NCI-H2029 treated with DMSO at 0.1 percent for 48 hours (cell line): ENCODE measurements at regions not wholly inside any gene's neighbourhood (a gene's known extent, or its start where the extent isn't known, plus 50 kb on each side); places are given as distances from the start of the nearest gene placed in this dataset.

Experiments used
- DNase-seq: peaks from one replicate; lab custom pipeline; 2025; lab: John Stamatoyannopoulos, UW

DNA sequence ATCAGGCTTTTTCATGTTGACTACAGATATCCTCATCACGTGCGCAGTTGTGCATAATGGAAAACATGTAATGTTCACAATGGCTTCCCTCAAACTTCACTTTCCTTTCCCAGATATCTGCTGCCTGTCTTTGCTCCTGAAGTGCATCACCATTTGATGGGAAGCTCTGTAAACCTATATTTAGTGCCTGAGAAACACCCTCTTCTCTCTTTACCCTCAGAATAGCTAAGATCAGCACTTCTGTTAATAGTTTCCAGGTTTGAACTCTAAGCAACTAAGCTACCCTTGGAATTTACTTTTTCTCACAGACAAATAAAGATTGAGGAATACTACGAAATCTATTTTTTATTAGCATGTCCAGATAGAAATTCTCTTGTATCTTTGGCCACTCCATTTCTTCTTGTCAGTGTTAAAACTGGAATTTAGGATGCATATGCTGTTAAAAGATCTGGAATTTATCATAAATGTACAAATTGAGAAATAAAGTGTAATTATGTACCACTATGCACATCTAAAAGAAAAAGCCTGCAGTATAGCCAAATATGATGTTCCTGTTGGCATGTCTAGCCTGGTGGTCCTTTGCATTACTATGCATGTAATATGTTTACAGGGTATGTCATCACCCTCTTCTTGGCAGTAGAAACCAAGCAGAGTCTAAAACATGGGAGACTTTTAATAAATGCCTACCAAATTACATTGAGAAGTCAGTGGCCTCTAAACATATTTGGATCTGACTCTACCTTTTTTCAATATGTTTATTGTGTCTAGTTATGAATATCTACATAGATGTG is 278.7 kb downstream of the FIGN start:
- DNase-seq: no peak

DNA sequence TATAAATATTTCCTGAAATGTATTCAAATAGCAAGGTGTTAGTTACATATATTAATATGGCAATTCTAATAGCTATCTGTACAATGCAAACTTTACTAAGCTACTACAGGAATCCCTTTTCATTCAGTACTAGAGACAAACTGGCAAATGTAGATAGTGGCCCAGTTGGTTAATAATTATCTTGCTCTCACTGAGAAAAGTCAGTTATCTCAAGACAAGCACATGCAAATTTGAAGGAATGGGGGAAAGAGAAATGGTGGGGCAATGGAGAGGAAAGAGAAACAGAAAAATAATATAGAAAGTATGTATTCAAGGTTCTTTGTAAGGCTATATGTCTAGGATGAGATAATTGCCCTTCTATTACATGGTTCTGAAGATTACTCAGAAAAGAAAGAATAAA is 280.0 kb downstream of the FIGN start:
- DNase-seq: no peak

DNA sequence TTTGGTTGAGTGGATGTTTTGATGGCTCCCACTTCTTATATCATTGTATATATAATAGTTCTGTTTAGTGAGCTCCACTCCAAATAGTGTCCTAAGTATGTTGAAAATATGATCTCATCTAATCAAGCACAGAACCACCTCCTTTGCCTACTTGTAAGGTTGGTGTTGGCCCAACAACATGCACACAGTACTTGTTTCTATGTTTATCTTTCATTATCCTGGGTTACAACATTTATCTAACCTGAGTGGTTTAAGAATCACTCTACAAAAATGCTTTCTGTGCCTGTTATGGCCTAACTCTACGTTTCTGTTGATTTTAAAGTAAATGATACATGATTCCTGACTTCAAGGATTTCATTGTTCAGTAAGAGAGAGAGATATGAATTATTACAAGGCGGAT is 281.9 kb downstream of the FIGN start:
- DNase-seq: no peak

DNA sequence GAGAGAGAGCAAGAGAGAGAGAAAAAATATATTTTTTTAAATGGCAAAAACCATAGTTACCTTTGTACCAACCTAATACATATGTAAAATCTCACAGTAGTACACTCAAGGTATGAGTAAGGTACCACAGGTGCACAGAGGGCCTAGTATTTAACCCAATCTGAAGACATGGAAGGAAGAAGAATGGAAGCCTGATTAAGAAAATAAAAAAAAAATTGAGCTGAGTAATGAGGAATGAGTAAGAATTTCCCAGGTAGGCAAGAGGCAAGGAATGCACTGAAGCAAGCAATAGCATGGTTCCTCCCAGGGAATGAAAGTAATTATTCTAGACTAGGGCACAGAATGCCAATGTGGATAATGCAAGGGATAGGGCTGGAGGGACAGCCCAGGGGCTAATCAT is 294.2 kb downstream of the FIGN start:
- no peak for DNase-seq

DNA sequence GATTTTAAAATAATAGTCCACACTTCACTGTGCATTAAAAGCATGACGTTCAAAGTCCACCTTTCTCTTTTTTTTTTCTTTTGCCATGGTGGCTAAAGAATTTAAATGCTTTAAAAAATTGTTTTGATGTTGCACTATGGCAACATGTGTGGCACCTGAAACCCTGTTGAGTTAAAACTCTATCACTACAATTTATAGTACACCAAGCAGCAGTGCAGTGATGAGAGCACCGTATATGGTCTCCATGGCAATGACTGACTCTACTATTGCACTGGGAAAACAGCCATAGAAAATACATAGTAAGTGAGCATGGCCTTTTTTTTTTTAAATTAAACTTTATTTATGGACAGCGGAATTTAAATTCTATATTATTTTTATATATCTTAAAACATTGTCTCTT is 298.8 kb downstream of the FIGN start:
- DNase-seq: no peak

DNA sequence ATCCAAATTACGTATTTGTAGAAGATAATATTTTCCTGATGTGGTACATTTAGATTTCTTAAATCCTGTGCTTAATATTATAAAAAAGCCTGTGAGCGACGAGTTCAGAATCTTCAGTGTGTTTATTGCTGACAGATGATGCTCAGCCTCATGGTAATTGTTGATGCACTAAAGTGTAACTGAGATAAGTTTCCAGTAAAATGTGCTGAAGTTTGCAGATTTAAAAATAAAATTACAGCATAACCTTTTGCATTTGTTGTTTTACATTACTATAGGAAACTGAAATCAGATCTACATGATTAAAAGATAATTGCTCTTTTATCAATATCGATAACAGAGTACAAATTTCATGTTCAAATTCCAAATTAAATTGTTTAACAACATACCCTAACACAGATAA is 307.6 kb downstream of the FIGN start:
- DNase-seq: no peak

DNA sequence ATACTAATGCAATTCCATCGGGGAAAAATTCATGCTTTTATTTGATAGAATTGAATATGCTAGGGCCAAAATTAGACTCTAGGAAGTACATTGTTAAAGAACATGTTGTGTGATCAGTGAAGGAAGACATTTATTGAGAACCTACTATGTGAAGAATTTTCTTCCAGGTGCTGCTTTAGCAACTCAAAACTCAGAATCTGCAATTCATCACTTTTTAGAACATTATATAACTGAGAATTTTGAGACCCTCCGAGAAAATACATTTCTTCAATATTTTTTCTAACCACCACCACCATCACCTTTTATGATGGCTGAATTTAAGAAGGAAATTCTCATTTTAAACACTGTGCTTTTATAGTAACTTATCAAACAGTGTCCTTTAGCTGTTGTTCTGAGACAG is 315.2 kb downstream of the FIGN start:
- DNase-seq: no peak

DNA sequence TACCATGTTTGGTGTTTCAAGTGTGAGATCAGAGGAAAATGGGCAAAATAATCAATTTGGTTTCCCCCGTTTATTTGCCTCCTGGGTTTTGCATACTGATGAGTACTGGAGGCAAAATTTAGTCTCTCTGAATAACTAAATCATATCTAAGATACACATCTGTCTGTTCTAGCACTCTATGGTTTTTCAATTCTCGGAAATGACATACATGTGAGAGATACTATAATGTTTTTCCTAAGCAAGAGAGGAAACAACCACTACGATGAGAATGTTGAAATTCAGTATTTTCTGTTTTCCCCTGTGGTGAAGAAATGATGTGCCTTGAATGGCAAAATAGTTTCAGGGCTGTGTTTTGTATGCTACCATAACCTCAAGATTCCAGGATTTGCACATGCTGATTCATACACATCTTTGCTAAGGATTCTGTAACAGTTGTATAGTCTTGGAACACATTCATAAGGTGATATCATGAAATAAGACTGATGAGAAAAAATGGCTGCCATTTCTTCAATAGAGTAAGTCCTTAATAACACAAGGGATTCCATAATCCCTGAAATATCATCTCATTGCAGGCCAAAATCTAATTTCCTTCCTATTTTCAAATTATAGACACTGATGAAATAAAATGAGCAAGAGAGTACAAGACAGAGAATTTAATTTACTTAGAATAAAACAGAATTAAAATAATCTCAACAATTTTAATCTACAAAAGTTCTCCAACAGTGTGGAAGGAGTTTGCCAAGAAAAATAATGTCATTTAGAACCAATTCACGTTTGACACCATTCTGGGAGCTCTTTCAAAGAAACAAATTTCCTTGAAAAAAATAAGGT is 316.6 kb downstream of the FIGN start:
- DNase-seq: no peak

DNA sequence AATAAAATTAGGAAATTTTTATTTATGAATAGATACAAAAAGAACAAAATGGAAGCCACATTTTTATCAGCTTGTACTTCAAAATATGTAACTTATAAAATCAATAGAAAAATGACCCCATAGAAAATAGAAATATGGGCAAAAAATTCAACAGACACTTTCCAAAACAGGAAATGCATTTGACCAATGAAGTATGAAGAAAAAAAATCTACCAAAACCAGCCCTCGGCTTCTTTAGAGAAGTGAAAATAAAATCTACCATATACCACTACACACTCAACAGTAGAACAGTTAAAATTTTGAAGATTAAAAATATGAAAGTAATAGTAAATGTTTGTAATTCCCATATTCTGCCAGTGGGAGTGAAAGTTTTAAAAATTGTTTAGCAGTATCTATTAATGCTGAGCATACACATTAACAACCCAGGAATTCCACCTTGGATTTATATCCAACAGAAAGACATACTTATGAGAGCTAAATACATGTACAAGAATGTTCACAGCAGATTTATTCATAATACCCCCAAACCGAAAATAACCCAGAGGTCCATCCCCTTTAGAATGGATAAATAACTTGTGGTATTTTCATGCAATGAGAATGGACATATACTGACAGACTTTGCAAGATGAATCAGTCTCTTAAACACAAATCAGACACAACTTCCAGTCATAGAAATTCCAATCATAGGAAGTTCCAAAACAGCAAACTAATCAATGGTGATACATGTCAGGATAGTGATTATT is 318.0 kb downstream of the FIGN start:
- no peak for DNase-seq

DNA sequence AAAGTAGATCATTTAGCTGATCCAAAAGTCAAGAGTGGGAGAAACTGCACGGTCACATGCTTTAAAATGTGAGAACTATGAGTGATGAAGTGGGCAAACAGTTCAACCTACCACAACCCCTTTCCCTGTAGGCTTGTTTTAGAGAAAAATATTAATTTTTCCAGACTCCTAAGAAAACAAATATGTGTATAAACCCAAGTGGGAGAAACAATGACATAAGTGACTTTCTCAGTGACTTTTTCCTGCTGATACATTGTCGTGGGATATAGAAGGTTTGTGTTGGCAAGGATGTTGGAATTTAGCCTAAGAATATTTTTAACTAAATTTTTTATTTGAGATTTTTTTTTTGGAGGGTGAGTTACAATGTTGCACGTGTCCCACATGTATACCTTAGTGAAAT is 321.7 kb downstream of the FIGN start:
- no peak for DNase-seq

DNA sequence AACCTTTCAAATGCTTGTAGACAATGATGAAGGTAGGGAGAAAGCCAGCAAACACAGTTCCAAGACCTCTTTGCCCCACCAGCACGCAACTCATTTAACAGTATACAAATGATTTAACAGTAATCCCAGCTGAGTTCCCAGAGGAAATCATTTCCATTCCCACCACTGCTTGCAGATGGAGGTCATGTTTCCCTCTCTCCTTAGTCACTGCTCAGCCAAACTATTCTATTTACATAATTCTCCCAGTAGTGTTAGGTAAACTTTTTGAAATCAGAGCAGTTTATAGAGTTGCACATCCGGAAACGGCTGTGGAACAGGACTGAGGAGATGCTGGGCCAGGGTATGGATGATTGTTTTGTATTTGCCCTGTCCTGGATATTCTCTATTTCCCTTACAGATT is 328.5 kb downstream of the FIGN start:
- DNase-seq: no peak

DNA sequence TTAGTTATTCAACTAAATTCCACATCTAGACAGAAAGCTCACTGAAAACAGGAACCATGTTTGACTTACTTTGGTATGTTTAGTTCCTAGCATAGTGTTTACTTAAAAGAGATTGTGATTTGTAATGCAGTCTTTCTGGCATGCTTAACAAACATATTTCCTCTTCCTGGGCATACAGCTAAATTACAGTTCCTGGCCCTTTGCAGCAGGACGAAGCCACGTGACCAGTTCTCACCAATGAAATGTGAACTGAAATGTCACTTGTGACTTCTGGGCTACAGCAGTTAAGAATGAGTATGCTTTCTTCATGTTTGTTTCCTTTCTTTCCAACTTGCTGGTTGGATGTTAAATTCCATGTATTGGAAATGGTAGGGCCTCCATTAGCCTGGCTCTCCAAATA is 330.5 kb downstream of the FIGN start:
- DNase-seq: no peak

DNA sequence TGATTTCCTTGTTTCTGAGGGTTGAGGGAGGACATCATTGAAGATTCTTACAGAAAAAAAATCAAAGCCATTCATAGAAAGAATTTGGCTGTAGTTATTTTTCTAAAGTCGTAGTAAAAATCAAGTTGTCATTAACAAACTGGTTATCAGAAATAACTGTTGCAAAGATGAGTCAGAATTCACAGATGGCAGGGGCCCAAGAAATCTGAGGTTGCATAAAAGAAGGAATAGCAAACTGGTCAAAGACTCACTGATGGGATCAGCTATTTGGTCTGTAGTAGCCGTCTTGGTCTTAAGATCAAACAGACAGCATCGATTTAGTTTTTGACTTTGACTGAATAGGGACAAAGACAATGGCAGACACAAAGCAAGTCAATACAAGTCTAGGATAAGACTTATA is 334.3 kb downstream of the FIGN start:
- no peak for DNase-seq

DNA sequence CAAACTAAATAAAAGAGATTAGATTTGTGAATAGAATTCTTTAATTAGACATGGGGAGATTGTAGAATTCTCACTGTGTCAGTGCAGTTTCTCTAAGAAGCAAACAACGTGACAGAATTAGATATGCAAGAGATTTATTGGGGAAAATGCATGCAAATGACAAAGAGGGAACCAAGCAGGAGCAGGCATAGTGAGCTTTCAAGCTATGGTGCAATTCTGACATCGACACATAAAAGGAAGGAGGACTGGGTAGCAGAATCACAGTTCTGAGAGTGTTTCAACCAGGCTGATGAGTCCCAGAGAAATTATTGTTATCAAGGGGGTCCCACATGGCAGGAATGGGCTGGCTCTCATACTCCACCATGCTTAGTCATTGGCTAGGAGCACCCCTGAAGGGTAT is 338.4 kb downstream of the FIGN start:
- no peak for DNase-seq

DNA sequence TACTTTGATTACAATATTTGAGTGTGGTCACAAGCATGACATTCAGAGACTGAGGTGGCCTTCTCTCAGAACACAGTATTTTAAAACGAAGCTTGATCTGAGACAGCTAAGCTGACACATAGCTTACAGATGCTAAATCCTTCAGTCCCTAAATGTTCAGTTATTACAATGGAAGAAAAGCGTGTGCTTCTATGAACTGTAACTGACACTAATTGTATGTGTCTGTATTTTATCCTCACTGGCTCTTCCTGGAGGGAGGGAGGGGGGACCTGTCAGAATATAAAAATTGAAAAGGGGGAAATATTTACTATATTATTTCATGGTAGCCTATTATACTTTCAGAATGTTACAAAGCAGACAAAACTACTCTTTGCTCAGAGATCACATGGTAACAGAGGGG is 340.2 kb downstream of the FIGN start:
- DNase-seq: no peak

DNA sequence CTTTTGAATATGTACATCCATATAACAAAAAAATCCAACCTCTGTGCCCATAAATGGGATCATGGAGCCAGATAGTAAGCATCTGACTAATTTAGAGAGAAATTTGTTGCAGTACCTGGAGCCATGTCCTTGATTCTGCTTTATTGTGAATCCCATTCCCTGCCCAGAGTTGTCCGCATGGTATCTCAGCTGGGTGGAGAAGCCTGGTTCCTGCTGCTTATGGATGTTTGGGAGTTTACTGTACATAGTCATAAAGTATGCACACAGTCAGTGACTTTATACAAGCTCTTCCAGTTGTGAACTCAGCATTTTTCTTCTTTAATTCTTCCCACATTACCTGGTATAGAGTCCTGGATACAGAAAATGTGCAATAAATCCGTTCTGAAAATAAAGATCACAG is 346.0 kb downstream of the FIGN start:
- DNase-seq: no peak

DNA sequence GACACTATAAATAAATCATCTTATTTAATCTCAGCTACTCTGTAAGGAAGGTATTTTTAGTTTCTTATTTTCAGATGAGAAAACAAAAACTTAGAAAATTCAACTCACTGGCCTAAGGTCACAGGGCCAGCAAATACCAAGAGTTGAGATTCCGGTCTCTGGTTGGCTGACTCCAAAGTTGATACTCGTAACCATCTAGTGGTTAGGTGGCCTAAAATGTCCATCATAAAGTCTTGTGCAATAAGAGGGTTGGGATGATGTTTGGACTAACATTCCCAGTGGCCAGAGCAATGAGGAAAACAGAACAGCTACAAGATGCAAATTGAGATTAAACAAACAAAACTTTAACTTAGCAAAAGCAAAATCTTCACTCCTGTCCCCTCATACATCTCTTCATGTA is 360.3 kb downstream of the FIGN start:
- DNase-seq: no peak

DNA sequence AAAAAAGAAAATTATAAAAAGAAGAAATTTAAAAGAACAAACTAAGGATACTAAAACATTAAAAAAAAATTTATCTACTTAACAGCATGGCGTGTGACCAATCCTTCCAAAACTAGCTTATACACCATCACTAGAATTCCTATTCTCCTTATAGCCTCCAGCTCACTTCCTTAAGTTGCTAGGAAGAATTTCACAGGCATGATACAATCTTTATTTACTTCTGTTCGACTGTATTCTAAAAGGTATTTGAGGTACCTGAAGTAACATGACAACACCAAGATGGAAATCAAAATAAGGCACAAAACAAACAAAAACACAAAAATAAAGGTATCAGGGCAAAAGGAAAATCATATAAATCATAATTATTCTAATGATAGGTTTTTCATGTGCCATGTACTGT is 360.7 kb downstream of the FIGN start:
- no peak for DNase-seq

DNA sequence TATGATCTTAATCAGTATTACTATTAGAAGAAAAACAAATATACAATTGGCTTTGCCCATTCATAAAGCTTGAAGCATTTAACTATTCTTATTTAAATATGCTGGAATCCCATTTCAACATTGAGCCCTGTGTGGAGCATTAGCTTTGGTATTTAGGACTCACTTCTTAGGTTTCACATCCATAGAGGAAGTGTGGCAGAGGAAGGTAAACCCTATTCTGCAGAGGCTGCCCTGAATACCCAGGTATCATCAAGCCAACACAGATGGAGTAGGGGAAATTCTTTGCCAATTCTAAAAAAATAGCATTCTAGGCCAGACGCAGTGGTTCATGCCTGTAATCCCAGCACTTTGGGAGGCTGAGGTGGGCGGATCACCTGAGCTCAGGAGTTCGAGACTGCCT is 361.5 kb downstream of the FIGN start:
- no peak for DNase-seq

DNA sequence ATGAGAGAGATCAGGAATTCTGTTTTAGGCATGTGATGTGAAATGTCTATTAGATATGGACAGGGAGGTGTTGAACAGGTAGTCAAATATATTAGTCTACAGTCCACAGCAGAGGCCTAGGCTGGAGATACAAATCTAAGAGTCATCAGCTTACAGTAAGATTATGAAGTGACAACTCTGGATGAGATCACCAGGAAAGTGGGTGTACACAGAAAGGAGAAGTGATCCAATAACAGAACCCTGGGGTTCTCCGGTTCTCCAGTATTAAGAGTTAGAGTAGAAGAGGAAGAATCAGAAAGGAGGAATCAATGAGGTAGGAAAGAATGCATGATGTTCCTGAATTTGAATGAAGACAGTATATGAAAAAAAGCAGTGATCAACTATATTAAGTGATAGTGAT is 362.3 kb downstream of the FIGN start:
- no peak for DNase-seq

DNA sequence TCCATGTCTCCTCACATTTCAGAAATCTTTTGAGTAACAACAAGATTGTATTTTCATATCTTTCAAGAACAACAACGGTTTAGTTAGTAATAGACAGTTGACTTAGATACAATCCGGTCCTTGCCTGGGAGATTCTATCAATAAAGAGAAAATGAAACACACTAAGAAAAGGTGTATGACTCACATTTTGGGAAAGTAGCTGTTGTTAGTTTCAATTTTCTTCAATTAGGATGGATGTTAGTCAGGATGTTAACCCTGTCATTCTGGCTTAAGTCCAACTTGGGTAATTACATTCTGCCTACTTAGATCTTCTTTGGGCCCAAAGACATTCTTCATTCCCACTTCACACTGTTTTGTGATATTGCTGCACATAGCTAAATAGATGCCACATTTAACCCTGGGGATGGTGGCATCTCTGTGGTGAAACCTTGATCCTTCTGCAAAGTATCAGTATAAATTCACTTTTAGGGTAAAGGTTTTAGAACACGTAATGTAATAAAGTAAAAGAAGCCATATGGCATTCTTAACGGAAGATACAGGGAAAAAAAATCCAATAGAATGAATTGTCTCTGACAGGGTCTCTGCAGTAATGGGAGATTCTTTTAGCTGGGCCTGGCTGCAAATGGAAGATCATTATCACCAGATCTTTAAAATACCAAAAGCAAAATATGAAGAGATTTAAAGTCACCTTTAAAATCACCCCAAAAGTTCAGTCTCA is 365.5 kb downstream of the FIGN start:
- no peak for DNase-seq

DNA sequence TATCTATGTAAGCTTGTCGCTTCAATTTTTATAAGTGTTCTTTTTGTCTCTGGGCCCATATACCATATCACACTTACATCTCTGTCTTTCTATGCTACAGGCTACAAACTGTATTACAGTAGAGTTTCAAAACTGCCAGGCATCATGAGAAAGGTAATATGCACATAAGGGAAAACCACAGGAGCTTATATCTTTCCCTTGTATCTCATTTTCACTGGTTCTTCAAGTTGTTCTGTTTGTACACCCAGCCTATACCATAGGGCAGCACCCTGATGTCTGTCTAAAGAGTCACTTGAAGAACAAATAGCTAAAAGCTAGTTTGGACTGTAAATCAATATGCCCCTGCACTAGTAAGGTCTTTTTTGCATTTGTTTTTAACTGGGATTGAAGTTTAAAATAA is 366.7 kb downstream of the FIGN start:
- no peak for DNase-seq
